ENCODE measurements at regions not wholly inside any gene's neighbourhood (a gene's known extent, or its start where the extent isn't known, plus 50 kb on each side); places are given as distances from the start of the nearest gene placed in this dataset.
"Not testable (repeated sequence)": the region's sequence is repeated elsewhere in the genome, so short reads cannot be mapped to it uniquely, and the experiment has no call there.

- DNase-seq: no peak
These were observed 124.6 kb upstream of the CXADR start for GRCh38 chr21:17388226-17388625.

DNA sequence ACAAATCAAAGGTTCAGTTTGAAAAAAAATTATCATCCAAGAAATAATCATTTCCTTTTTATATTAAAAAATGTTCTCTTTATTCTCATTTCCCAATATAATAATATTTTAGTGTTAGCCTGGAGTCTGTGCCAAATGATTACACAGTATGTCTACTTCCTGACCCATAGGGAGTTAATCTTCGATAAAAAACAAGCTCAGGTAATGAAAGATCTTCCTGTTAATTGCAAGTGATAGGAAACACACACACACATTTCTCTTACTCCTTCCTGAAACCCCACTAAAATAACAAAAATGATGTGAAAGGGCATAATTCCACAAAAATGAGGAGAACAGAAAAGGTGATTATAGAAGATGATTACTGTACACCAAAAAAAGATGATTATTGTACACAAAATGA, 123.5 kb upstream of the CXADR start:
- no peak for DNase-seq

GRCh38 chr21:17390569-17390968, 122.3 kb upstream of the CXADR start:
- no peak for DNase-seq

DNA sequence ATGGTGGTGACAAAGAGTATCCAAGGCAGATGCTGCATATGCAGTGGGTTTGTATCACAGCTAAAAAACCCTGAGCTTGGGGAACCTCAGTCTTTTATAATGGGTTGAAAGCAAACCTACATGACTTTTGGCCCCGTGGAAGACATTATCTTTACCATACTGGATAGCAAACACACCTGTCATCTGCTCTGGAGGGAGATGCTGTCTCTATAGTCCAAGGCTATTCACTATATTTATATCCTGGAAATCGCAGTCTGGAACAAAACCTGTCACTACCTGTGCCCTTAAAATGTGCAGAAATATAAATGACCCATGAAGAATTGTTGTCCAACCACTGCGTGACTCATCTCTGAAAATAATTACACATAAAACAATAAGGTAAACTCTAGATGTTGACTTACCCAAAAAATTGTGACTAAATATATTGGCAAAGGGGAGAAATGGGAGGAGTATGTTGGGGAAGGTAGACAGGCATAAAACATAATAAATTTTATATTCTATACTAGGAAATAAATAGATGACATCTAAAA, 121.0 kb upstream of the CXADR start:
- DNase-seq: no peak

DNA sequence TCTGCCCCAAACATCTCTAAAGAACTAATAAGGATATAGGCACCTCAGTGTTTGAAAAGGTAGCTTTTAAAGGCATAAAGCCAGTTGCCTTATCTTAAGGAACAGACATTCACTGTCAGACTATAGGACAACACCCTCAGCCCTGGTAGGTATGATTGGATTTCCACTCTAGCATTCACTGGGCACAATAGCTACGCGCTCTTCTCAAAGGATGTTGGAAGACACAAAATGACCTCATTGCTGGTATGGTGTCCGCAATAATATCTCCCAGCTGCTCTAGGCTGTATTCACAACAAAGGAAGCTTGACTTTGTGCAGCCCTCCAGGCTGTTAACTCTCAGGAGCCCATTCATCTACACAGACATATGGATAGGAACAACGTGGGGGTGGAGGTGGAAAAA, 119.4 kb upstream of the CXADR start:
- no peak for DNase-seq

- DNase-seq: no peak
These were observed 115.9 kb upstream of the CXADR start for GRCh38 chr21:17396948-17397347.

- no peak for DNase-seq
These were observed 115.1 kb upstream of the CXADR start for GRCh38 chr21:17397703-17398102.

- DNase-seq: not testable (repeated sequence)
These were observed 113.9 kb upstream of the CXADR start for GRCh38 chr21:17398954-17399353.

DNA sequence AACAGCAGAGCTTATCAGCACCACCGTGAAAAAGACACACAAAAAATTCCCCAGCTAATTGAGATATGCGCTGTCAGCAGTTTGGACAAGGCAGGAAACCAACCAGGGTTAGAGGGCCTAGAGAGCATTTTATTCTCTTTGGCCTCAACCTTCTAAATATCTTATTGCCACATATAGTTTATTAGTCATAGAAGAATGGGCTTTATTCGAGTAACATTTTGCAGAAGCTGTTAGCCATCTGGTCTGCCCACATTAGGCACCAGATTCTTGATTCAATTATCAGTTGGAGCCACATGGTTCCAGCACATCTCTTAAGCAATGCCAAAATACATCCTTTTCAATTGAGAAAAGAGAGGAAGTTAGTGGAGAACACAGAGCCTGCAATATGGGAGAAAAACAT, 109.9 kb upstream of the CXADR start:
- no peak for DNase-seq

DNA sequence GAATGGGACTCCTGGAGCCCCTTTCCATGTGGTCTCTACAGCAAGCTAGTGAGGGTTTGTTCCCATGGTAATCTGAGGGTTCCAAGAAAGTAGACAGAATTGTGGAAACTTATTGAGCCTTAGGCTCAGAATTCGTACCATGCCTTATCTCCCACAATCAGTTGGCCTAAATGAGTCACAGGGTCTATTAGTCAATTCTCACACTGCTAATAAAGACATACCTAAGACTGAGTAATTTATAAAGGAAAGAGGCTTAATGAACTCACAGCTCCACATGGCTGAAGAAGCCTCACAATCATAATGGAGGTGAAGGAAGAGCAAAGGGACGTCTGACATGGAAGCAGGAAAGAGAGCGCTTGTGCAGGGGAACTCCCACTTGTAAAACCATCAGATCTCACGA, 106.6 kb upstream of the CXADR start:
- no peak for DNase-seq

DNA sequence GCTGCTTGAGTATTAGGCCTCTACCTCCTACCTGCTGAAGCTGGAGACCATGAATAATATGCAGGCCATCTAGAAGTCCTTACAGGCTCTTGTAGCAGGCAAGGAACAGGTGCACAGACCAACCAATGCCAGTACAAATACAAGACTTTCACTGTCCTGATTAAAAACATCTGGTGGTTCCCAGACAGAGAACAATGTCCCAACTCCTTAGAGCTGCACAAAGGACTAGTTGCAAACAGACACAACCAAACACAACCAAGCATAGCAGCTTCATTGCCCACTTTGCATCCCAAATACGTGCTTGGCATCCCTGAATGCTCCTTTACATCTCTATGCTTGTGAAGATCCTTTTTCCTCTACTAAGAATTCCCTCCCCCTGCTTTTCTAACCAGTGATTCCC, 98.1 kb upstream of the CXADR start:
- no peak for DNase-seq

GRCh38 chr21:17416139-17416538, 96.7 kb upstream of the CXADR start:
- no peak for DNase-seq

- DNase-seq: no peak
These were observed 89.9 kb upstream of the CXADR start for GRCh38 chr21:17422931-17423330.

DNA sequence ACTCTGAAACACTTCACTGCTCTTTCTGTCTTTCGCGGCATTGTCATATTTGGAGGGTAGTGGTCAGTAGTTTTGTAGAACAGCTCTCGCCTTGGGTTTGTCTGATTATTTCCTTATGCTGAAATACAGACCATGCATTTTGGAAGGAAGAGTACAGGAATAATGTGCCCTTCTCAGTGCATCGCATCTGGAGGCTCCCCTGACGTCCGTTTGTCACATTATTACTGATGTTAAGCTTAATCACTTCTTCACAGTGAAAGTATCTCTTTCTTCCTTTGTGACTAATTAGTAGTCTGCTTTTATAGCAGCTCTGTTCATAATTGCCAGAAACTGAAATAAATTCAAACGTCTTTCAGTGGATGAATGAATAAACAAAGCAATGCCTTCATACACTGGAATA, 85.7 kb upstream of the CXADR start:
- DNase-seq: no peak

DNA sequence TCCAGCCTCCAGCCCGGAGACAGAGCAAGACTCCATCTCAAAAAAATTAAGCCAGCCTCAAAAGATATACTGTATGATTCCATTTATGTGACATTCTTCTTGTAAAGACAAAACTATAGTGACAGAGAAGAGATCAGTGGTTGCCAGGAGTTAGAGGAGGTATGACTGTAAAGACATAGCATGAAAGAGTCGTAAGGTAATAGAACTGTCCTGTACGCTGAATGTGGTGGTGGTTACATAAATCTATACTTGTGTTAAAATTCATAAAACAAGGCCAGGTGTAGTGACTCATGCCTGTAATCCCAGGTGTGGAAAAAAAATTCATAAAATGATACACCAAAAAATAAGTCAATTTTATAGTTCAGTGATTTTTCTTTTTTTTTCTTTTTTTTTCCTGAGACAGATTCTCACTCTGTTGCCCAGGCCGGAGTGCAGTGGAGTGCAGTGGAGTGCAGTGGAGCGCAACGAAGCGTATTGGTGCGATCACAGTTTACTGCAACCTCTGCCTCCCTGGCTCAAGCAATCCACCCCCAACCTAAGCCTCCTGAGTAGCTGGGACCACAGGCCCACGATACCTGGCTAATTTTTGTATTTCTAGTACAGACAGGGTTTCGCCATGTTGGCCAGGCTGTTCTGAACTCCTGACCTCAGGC, 84.9 kb upstream of the CXADR start:
- DNase-seq: no peak

DNA sequence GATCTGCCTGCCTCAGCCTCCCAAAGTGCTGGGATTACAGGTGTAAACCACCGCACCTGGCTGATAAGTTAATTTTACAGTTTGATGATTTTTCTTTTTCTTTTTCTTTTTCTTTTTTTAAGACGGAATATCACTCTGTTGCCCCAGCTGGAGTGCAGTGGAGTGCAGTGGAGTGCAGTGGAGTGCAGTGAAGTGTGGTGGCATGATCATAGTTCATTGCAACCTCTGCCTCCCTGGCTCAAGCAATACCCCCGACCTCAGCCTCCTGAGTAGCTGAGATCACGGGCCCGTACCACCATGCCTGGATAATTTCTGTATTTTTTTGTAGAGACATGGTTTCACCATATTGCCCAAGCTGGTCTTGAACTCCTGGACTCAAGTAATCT, 84.4 kb upstream of the CXADR start:
- no peak for DNase-seq

- no peak for DNase-seq
These were observed 83.9 kb upstream of the CXADR start for GRCh38 chr21:17428980-17429379.

- DNase-seq: no peak
These were observed 82.9 kb upstream of the CXADR start for GRCh38 chr21:17429936-17430335.

- no peak for DNase-seq
These were observed 80.1 kb upstream of the CXADR start for GRCh38 chr21:17432732-17433057.

DNA sequence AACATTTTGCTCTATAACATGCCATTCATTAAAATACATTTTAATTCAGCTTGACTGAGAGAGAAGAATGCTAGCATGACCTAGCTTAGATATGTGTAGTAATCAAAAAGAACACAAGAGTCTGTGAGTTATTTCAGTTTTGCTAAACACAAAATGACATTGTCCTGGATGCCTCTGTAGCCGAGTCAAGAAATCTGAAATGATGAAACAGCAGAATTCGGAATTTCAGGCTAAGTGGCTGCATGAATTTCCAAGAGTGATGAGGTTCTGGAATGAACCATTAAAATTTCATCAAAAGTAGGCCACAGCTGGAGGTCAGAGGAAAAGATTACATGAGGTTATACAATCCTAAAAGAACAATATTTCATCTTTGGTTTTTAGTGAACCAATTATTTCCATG, 79.1 kb upstream of the CXADR start:
- no peak for DNase-seq

GRCh38 chr21:17435565-17436543, 77.0 kb upstream of the CXADR start:
- DNase-seq: no peak

GRCh38 chr21:17436626-17437111, 76.2 kb upstream of the CXADR start:
- no peak for DNase-seq

DNA sequence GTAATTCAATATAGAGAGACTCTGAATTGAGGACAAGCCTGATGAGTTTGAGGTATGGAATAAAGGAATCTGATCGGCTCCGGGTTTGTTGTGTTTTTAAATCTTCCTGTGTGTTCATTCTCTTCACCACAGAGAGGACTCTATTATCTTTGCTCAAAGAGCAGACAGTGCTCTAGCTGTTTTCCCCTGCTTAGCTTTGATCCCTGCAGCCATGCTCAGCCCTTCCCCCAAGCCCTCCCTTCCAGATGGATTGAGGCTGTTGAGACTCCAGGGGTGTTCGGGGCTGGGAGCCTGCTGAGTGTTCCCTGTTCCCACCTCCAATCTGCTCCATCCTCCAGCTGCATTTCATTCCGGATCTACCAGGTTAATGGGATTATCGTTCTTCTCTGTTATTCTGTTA, 74.2 kb upstream of the CXADR start:
- DNase-seq: no peak

DNA sequence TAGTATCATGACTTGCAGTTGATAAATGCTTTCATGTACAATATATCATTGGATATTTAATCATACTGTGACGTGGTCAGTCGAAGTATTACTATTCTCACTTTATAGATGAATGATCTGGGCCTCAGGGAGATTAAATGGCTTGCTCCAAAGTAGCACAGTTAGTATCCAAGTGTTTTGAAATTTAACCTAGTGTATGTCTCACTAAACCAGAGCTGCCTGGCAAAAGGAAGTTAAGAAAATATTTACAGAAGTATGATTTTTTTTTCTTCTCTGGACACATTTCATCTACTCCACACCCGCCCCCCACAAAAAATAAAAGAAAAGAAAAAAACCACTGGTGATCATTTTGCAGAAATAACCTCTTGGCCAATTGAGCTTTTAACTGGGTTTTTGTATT, 71.9 kb upstream of the CXADR start:
- DNase-seq: no peak
